ENCODE measurements at regions not wholly inside any gene's neighbourhood (a gene's known extent, or its start where the extent isn't known, plus 50 kb on each side); places are given as distances from the start of the nearest gene placed in this dataset.
A peak's percentile ranks its signal among the peaks of the same experiment; 100 is the strongest.

- peak; percentile 27 for DNase-seq (ENCODE audit: low read depth)
These were observed 100.8 kb downstream of the PPM1A start for GRCh38 chr14:60349663-60350365.

GRCh38 chr14:60350366-60350720 is 101.3 kb downstream of the PPM1A start:
- no peak for DNase-seq (ENCODE audit: low read depth)

- DNase-seq (ENCODE audit: low read depth) = no peak
These were observed 104.4 kb downstream of the PPM1A start for GRCh38 chr14:60353420-60353819.

- no peak for DNase-seq (ENCODE audit: low read depth)
These were observed 106.7 kb downstream of the PPM1A start for GRCh38 chr14:60355768-60356167.

- DNase-seq (ENCODE audit: low read depth) = no peak
These were observed 107.4 kb downstream of the PPM1A start for GRCh38 chr14:60356386-60356785.

- no peak for DNase-seq (ENCODE audit: low read depth)
These were observed 108.0 kb downstream of the PPM1A start for GRCh38 chr14:60356906-60357550.

GRCh38 chr14:60357551-60358149 is 108.6 kb downstream of the PPM1A start:
- DNase-seq (ENCODE audit: low read depth) = no peak

GRCh38 chr14:60363275-60363674 is 114.3 kb downstream of the PPM1A start:
- DNase-seq (ENCODE audit: low read depth) = no peak

GRCh38 chr14:60363687-60364086 is 114.7 kb downstream of the PPM1A start:
- no peak for DNase-seq (ENCODE audit: low read depth)

GRCh38 chr14:60381909-60382308 is 104.0 kb downstream of the C14orf39 start:
- DNase-seq (ENCODE audit: low read depth) = peak; percentile 3

Data from HT1080 (cell line).